ENCODE measurements at regions not wholly inside any gene's neighbourhood (a gene's known extent, or its start where the extent isn't known, plus 50 kb on each side); places are given as distances from the start of the nearest gene placed in this dataset.

- TF ChIP-seq CTCF (IDR thresholded peaks at IDR 0.05; ENCODE audit: insufficient read depth, low read length, poor library complexity, severe bottlenecking) (no peak), EZH2phosphoT487 (conservative IDR thresholded peaks at IDR 0.05; ENCODE audit: low read length) (no peak)
These were observed 680.9 kb downstream of the IRS1 start for GRCh38 chr2:226118471-226119429.
